Suprapubic skin (tissue), 4 donors: ENCODE measurements at regions not wholly inside any gene's neighbourhood (a gene's known extent, or its start where the extent isn't known, plus 50 kb on each side); places are given as distances from the start of the nearest gene placed in this dataset.

Source experiments
- DNase-seq, 2 donors: peaks; one replicate each; pipeline ENCODE4 v3.0.0-alpha.2; 2019; ENCODE audit warnings: low spot score in 2 of 2
- H3K27ac ChIP-seq: fragments of 200-600 bp; sonication (generic); one replicate; pipeline ENCODE4 v1.5.1; 2019
- H3K27me3 ChIP-seq: fragments of 200-600 bp; sonication (generic); one replicate; pipeline ENCODE4 v1.5.1; 2019
- H3K36me3 ChIP-seq: fragments of 200-600 bp; sonication (generic); one replicate; pipeline ENCODE4 v1.5.1; 2019
- H3K4me1 ChIP-seq: fragments of 200-600 bp; sonication (generic); one replicate; pipeline ENCODE4 v1.5.1; 2019
- H3K4me3 ChIP-seq: fragments of 200-600 bp; sonication (generic); one replicate; pipeline ENCODE4 v1.5.1; 2019; ENCODE audit warnings: mild to moderate bottlenecking
- H3K9me3 ChIP-seq: fragments of 200-600 bp; sonication (generic); one replicate; pipeline ENCODE4 v1.5.1; 2019
- EP300 ChIP-seq: sonication (generic); formaldehyde crosslinking; IDR thresholded peaks from one replicate; pipeline ENCODE4 v1.6.1; 2017; ENCODE audit warnings: antibody characterized with exemption
- POLR2A ChIP-seq, 2 donors: fragments of 450-650 bp; IDR thresholded peaks; one replicate each; pipeline ENCODE4 v1.6.1; 2017; ENCODE audit warnings: antibody characterized with exemption in 2 of 2, mild to moderate bottlenecking in 2 of 2, moderate library complexity in 2 of 2
- POLR2AphosphoS5 ChIP-seq, 3 donors: sonication (generic); formaldehyde crosslinking; IDR thresholded peaks; one replicate each; pipeline ENCODE4 v1.6.1; 2017; ENCODE audit warnings: antibody characterized with exemption in 3 of 3
- WGBS: methylation state at CpG from one replicate; pipeline ENCODE4 v1.1.5; 2018; 5-methylcytosine and 5-hydroxymethylcytosine counted together
- TF ChIP-seq, protein P1 (sequence below), 2 donors: fragments of 200-600 bp in 1 of 2; fragments of 450-650 bp in 1 of 2; sonication (generic) in 1 of 2; IDR thresholded peaks; one replicate each; pipeline ENCODE4 v1.5.1; 2016 to 2019; ENCODE audit warnings: antibody characterized with exemption in 2 of 2, mild to moderate bottlenecking in 1 of 2, moderate library complexity in 1 of 2

DNA sequence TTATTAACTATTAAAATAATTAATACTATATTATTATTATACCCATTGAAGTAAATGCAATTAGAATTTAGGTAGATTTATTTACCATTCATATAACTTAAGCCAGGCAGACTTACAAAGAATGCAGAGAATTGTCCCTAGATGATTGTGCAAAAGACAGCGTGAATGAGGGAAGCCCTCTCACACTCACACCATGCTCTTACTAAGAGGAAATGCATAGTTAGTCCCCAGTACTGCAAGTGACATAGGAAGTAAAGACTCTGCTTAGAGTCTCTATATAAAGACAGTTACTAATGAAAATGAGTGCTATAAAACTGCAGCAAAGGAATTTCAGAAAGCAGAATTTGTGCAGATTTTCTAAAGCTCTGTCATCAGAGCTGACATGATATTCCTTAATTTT, 270.4 kb downstream of the ZBBX start:
- TF ChIP-seq, protein P1, sequence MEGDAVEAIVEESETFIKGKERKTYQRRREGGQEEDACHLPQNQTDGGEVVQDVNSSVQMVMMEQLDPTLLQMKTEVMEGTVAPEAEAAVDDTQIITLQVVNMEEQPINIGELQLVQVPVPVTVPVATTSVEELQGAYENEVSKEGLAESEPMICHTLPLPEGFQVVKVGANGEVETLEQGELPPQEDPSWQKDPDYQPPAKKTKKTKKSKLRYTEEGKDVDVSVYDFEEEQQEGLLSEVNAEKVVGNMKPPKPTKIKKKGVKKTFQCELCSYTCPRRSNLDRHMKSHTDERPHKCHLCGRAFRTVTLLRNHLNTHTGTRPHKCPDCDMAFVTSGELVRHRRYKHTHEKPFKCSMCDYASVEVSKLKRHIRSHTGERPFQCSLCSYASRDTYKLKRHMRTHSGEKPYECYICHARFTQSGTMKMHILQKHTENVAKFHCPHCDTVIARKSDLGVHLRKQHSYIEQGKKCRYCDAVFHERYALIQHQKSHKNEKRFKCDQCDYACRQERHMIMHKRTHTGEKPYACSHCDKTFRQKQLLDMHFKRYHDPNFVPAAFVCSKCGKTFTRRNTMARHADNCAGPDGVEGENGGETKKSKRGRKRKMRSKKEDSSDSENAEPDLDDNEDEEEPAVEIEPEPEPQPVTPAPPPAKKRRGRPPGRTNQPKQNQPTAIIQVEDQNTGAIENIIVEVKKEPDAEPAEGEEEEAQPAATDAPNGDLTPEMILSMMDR (IDR thresholded peaks at IDR 0.05) = no peak
- TF ChIP-seq POLR2A (IDR thresholded peaks at IDR 0.05) (no peak), EP300 (no peak), POLR2AphosphoS5 (IDR thresholded peaks at IDR 0.05) (no peak)
- DNase-seq = no peak
- H3K27me3 ChIP-seq = no peaks in the 10 kb centered on the region
- no peak overlapping the region for H3K27ac ChIP-seq
- no peaks in the 10 kb centered on the region for H3K9me3 ChIP-seq
- no peaks in the 10 kb centered on the region for H3K36me3 ChIP-seq
- 85% methylated on average over 1 of the region's 1 CpG for WGBS
- H3K4me3 ChIP-seq = no peak overlapping the region
- H3K4me1 ChIP-seq = no peaks in the 10 kb centered on the region

GRCh38 chr3:167106456-167106855, 273.6 kb downstream of the ZBBX start:
- Histone ChIP-seq H3K36me3 (no peaks in the 10 kb centered on the region), H3K9me3 (no peaks in the 10 kb centered on the region)
- no peak for TF ChIP-seq POLR2A (IDR thresholded peaks at IDR 0.05)

GRCh38 chr3:167102071-167102470, 278.0 kb downstream of the ZBBX start:
- Histone ChIP-seq H3K4me1 (no peaks in the 10 kb centered on the region), H3K4me3 (no peak overlapping the region)

More at GRCh38 chr3:167106456-167106855, 273.6 kb downstream of the ZBBX start:
- Histone ChIP-seq H3K4me1 (no peaks in the 10 kb centered on the region), H3K27me3 (no peaks in the 10 kb centered on the region), H3K27ac (no peak overlapping the region), H3K4me3 (no peak overlapping the region)
- DNase-seq = no peak

DNA sequence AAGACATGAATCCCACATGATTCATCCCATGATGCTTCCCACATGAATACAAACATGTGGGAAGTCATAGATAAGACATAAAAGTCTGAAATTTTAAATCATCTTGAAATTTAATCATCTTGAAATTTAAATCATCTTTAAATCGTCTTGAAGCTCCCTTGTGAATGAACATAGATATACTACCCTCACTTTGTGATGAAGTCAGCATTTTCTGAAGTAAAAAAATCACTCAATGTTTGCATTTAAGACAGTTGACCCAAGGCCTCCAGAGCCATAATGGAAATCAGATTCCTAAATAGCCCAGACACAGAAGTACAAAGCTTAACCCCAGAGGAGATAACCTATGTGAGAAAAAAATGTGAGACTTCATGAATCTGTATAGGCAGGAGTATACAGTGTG, 279.4 kb downstream of the ZBBX start:
- 60% methylated on average over 1 of the region's 1 CpG for WGBS
- no peak for DNase-seq
- Histone ChIP-seq H3K4me3 (no peak overlapping the region), H3K4me1 (no peaks in the 10 kb centered on the region), H3K9me3 (no peaks in the 10 kb centered on the region), H3K36me3 (no peaks in the 10 kb centered on the region), H3K27ac (no peak overlapping the region), H3K27me3 (no peaks in the 10 kb centered on the region)
- no peak for TF ChIP-seq POLR2A (IDR thresholded peaks at IDR 0.05)
- TF ChIP-seq POLR2AphosphoS5 (IDR thresholded peaks at IDR 0.05) = no peak
- TF ChIP-seq, protein P1 (IDR thresholded peaks at IDR 0.05) = no peak
- TF ChIP-seq EP300 = no peak

More at GRCh38 chr3:167102071-167102470, 278.0 kb downstream of the ZBBX start:
- H3K27ac ChIP-seq = no peak overlapping the region
- no peaks in the 10 kb centered on the region for H3K27me3 ChIP-seq
- H3K36me3 ChIP-seq = no peaks in the 10 kb centered on the region
- no peak for DNase-seq
- H3K9me3 ChIP-seq = no peaks in the 10 kb centered on the region
- TF ChIP-seq POLR2AphosphoS5 (IDR thresholded peaks at IDR 0.05) (no peak), EP300 (no peak), POLR2A (IDR thresholded peaks at IDR 0.05) (no peak)
- TF ChIP-seq, protein P1 (IDR thresholded peaks at IDR 0.05) = no peak
- WGBS = 82% methylated on average over 1 of the region's 1 CpG

DNA sequence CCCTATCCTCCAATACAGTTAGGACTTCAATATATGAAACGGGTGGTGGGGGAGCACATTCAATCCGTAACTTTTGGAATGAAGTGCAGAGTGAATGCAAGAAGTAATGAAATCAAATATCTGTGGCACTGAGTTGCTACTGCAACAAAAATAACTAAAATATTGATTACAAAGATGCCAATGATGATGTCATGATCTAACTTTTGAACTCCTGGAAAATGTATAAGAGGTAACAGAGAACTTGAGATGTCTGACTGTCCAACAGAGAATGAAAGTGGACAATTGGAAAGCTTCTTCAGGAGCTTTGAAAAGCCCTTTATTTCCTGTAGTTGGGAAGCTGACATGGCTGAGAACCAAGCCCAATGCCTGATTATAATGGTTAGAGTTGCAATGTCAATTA, 279.9 kb downstream of the ZBBX start:
- WGBS = 89% methylated on average over 2 of the region's 2 CpGs

More for the DNA sequence above, 279.9 kb downstream of the ZBBX start:
- Histone ChIP-seq H3K27ac (no peak overlapping the region), H3K4me3 (no peak overlapping the region), H3K27me3 (no peaks in the 10 kb centered on the region), H3K4me1 (no peaks in the 10 kb centered on the region), H3K36me3 (no peaks in the 10 kb centered on the region), H3K9me3 (no peaks in the 10 kb centered on the region)
- TF ChIP-seq POLR2A (IDR thresholded peaks at IDR 0.05) = no peak
- no peak for TF ChIP-seq POLR2AphosphoS5 (IDR thresholded peaks at IDR 0.05)
- TF ChIP-seq, protein P1 (IDR thresholded peaks at IDR 0.05) = no peak
- TF ChIP-seq EP300 = no peak
- DNase-seq = no peak
